PC-9 (cell line): ENCODE measurements at regions not wholly inside any gene's neighbourhood (a gene's known extent, or its start where the extent isn't known, plus 50 kb on each side); places are given as distances from the start of the nearest gene placed in this dataset.

ENCODE experiments used
- BruUV-seq: library from RNA; stranded (reverse); fragments of 400-500 nt; replicated peaks from 2 replicates; lab custom pipeline; 2021; lab: Mats Ljungman, UMichigan
- CTCF ChIA-PET: fragments of 300-600 bp; sonication (Branson Sonifier 250); formaldehyde crosslinking; loops from one replicate; lab custom pipeline; 2022; ENCODE audit warnings: antibody characterized with exemption; lab: Charles Lee
- POLR2A ChIA-PET: fragments of 300-600 bp; sonication (Branson Sonifier 250); formaldehyde crosslinking; loops from one replicate; lab custom pipeline; 2022; ENCODE audit warnings: antibody characterized with exemption; ENCODE audit not compliant: unreplicated experiment; lab: Charles Lee
- DNase-seq, 2 experiments: peaks; one replicate each; pipeline versions ENCODE4 v3.0.0 to v3.0.0-alpha.2; 2015 to 2022; ENCODE audit warnings: mixed read lengths in 1 of 2
- H2AFZ ChIP-seq: fragments of 200-600 bp; sonication (generic); 2 replicates; pipeline ENCODE4 v1.8.1; 2017; ENCODE audit warnings: antibody characterized with exemption
- H3F3A ChIP-seq: fragments of 200-600 bp; sonication (generic); 2 replicates; pipeline ENCODE4 v1.8.1; 2017; ENCODE audit warnings: antibody characterized with exemption, mild to moderate bottlenecking, low read depth; ENCODE audit not compliant: insufficient read depth
- H3K27ac ChIP-seq: fragments of 200-600 bp; sonication (generic); 2 replicates; pipeline ENCODE4 v1.6.1; 2016; ENCODE audit warnings: mixed run types
- H3K27me3 ChIP-seq: fragments of 200-600 bp; sonication (generic); 2 replicates; pipeline ENCODE4 v1.6.1; 2016; ENCODE audit warnings: low read depth, mixed run types; ENCODE audit not compliant: insufficient read depth
- H3K36me3 ChIP-seq: fragments of 200-600 bp; sonication (generic); 2 replicates; pipeline ENCODE4 v1.6.1; 2016; ENCODE audit warnings: low read depth, mixed run types
- H3K4me1 ChIP-seq: fragments of 200-600 bp; sonication (generic); replicated peaks from 2 replicates; pipeline ENCODE4 v1.6.1; 2016; ENCODE audit warnings: mixed run types; ENCODE audit not compliant: insufficient read depth
- H3K4me2 ChIP-seq: fragments of 200-600 bp; sonication (generic); 2 replicates; pipeline ENCODE4 v1.6.1; 2017; ENCODE audit warnings: mixed run types
- H3K4me3 ChIP-seq: fragments of 200-600 bp; sonication (generic); 2 replicates; pipeline ENCODE4 v1.6.1; 2016; ENCODE audit warnings: mixed run types
- H3K79me2 ChIP-seq: fragments of 200-600 bp; sonication (generic); 2 replicates; pipeline ENCODE4 v1.6.1; 2017; ENCODE audit warnings: low read depth, mixed run types
- H3K9me2 ChIP-seq: fragments of 200-600 bp; sonication (generic); 2 replicates; pipeline ENCODE4 v1.8.1; 2017; ENCODE audit warnings: mild to moderate bottlenecking; ENCODE audit not compliant: insufficient read depth
- H3K9me3 ChIP-seq: fragments of 200-600 bp; sonication (generic); 2 replicates; pipeline ENCODE4 v1.8.1; 2016; ENCODE audit warnings: low read depth; ENCODE audit not compliant: insufficient read depth
- H4K20me1 ChIP-seq: fragments of 200-600 bp; sonication (generic); 2 replicates; pipeline ENCODE4 v1.8.1; 2017; ENCODE audit not compliant: insufficient read depth
- EZH2 ChIP-seq: fragments of 200-600 bp; sonication (generic); IDR thresholded peaks from 2 replicates; pipeline ENCODE4 v1.8.0; 2017; ENCODE audit warnings: antibody characterized with exemption, low read depth
- intact Hi-C: fragments of 100-400 bp; cut with micrococcal nuclease; formaldehyde crosslinking; loops from one replicate; pipeline ENCODE4 v1.10.0; 2022; ENCODE audit not compliant: unreplicated experiment
- TF ChIP-seq, protein P1 (sequence below): fragments of 200-600 bp; sonication (generic); conservative IDR thresholded peaks from 2 replicates; pipeline ENCODE4 v1.6.1; 2017; ENCODE audit warnings: mixed run types, antibody characterized with exemption, mild to moderate bottlenecking, moderate library complexity

DNA sequence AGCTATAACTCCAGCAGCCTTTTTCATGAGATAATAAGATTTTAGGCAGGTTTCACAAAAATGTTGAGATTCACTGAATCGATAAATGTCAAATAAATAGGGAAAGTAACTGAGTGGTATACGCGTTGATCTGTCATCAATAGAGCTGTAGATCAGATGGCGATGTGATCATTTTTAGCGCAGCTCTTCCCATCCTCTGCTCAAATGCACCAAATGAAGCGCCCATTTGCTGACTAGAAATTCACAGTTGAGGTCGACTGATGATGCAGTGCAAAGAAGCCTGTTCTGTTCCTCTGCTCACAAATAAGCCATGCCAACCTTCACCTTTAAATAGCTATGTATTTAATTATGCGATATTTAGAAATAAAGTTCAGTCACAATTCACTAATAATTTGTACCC, 693.5 kb downstream of the ARHGAP15 start:
- no peaks in the 10 kb centered on the region for H3F3A ChIP-seq
- H3K4me1 ChIP-seq = no peaks in the 10 kb centered on the region
- H3K27ac ChIP-seq = no peak overlapping the region
- no peak for DNase-seq
- no peak overlapping the region for H2AFZ ChIP-seq
- CTCF ChIA-PET = no interaction called here
- POLR2A ChIA-PET = no interaction called here
- no peaks in the 10 kb centered on the region for H4K20me1 ChIP-seq
- intact Hi-C loops = no loop called here
- no peaks in the 10 kb centered on the region; the same call in 1 of the 2 replicates for H3K9me3 ChIP-seq
- H3K4me3 ChIP-seq = no peak overlapping the region
- no peak overlapping the region for H3K4me2 ChIP-seq
- TF ChIP-seq, protein P1, sequence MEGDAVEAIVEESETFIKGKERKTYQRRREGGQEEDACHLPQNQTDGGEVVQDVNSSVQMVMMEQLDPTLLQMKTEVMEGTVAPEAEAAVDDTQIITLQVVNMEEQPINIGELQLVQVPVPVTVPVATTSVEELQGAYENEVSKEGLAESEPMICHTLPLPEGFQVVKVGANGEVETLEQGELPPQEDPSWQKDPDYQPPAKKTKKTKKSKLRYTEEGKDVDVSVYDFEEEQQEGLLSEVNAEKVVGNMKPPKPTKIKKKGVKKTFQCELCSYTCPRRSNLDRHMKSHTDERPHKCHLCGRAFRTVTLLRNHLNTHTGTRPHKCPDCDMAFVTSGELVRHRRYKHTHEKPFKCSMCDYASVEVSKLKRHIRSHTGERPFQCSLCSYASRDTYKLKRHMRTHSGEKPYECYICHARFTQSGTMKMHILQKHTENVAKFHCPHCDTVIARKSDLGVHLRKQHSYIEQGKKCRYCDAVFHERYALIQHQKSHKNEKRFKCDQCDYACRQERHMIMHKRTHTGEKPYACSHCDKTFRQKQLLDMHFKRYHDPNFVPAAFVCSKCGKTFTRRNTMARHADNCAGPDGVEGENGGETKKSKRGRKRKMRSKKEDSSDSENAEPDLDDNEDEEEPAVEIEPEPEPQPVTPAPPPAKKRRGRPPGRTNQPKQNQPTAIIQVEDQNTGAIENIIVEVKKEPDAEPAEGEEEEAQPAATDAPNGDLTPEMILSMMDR = no peak
- no peak for TF ChIP-seq EZH2
- H3K36me3 ChIP-seq = no peaks in the 10 kb centered on the region
- BruUV-seq = no TSS peak
- H3K79me2 ChIP-seq = no peaks in the 10 kb centered on the region
- H3K9me2 ChIP-seq = no peaks in the 10 kb centered on the region
- H3K27me3 ChIP-seq = no peaks in the 10 kb centered on the region

DNA sequence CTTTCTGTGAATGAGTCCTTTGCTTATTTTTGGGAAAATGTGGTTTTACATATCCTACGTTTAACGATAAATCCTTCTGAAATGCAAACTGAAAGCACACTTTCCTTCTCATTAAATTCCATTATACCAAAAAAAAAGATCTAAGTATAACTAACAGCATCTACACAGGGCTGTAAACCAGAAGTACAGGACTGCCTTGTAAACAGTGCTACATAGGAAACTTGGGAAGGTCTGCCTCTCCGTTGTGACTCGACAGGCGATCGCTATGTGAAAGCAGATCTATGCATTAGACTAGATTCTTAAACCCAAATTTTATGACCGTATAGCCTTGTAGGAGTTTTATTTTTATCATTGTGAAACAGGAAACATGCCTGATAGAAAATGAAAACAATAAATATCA, 690.5 kb downstream of the ARHGAP15 start:
- H3K27me3 ChIP-seq = no peaks in the 10 kb centered on the region
- no peak for DNase-seq
- no peak overlapping the region for H3K27ac ChIP-seq
- H3K4me1 ChIP-seq = no peaks in the 10 kb centered on the region
- no peaks in the 10 kb centered on the region for H3F3A ChIP-seq
- H3K9me3 ChIP-seq = no peaks in the 10 kb centered on the region; the same call in 1 of the 2 replicates
- intact Hi-C loops = no loop called here
- TF ChIP-seq, protein P1 = no peak
- no peak for TF ChIP-seq EZH2
- no peak overlapping the region for H3K4me3 ChIP-seq
- ChIA-PET CTCF (no interaction called here), POLR2A (no interaction called here)
- H2AFZ ChIP-seq = no peak overlapping the region
- no peaks in the 10 kb centered on the region for H4K20me1 ChIP-seq
- no peaks in the 10 kb centered on the region for H3K36me3 ChIP-seq
- BruUV-seq = no TSS peak
- no peak overlapping the region for H3K4me2 ChIP-seq
- H3K9me2 ChIP-seq = no peaks in the 10 kb centered on the region
- H3K79me2 ChIP-seq = no peaks in the 10 kb centered on the region

DNA sequence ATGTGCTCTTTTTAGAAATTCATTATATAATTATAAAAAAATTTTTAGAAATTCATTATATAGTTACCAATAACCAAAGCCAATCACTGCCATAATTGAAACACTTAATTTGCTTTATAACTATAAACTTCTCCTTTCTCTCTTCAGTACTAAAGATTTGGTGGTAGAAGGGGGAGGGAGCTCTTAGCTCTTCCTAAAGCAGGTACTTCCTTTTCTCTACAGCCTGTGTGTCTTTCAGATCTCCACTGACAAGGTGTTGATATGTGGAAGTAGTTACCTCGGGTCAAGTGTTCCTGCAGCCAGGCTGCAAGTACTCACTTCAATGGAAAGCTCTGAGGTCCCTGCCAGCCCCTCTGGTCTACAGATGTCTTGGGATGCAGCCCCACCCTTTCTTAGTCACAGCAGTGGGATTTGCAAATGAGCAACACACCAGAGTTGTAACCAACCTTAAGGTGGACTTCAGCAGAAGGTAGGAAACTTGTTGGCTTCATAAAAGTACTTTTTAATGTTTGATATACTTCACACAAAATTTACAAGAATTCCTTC, 690.0 kb downstream of the ARHGAP15 start:
- ChIA-PET POLR2A (no interaction called here), CTCF (no interaction called here)
- TF ChIP-seq EZH2 = no peak
- TF ChIP-seq, protein P1 = no peak

More for the DNA sequence above, 690.0 kb downstream of the ARHGAP15 start:
- H3K9me2 ChIP-seq = no peaks in the 10 kb centered on the region
- no peaks in the 10 kb centered on the region for H3K4me1 ChIP-seq
- intact Hi-C loops = no loop called here
- H3K27me3 ChIP-seq = no peaks in the 10 kb centered on the region
- H3K9me3 ChIP-seq = no peaks in the 10 kb centered on the region; the same call in 1 of the 2 replicates
- no peak overlapping the region for H3K4me2 ChIP-seq
- H4K20me1 ChIP-seq = no peaks in the 10 kb centered on the region
- H3K79me2 ChIP-seq = no peaks in the 10 kb centered on the region
- no peaks in the 10 kb centered on the region for H3F3A ChIP-seq
- no peak overlapping the region for H2AFZ ChIP-seq
- no peak overlapping the region for H3K4me3 ChIP-seq
- no peaks in the 10 kb centered on the region for H3K36me3 ChIP-seq
- no peak for DNase-seq
- H3K27ac ChIP-seq = no peak overlapping the region
- no TSS peak for BruUV-seq
